Osteoblast (primary cell): ENCODE measurements at regions not wholly inside any gene's neighbourhood (a gene's known extent, or its start where the extent isn't known, plus 50 kb on each side); places are given as distances from the start of the nearest gene placed in this dataset.

ENCODE experiments used
- DNase-seq: peaks from one replicate; pipeline ENCODE4 v3.0.0; 2011; ENCODE audit warnings: low spot score, mixed read lengths; ENCODE audit not compliant: insufficient read length; ENCODE audit errors: missing footprints
- H2AFZ ChIP-seq: 2 replicates; pipeline ENCODE4 v1.6.0; 2011; ENCODE audit warnings: mild to moderate bottlenecking, low read length
- H3K27ac ChIP-seq: 2 replicates; pipeline ENCODE4 v1.5.1; 2011; ENCODE audit warnings: mild to moderate bottlenecking, low read depth, low read length, moderate library complexity
- H3K27me3 ChIP-seq: 2 replicates; pipeline ENCODE4 v1.6.0; 2012; ENCODE audit warnings: mild to moderate bottlenecking, control low read depth, inconsistent platforms, low read length, moderate library complexity; ENCODE audit not compliant: insufficient read depth
- H3K36me3 ChIP-seq: 2 replicates; pipeline ENCODE4 v1.5.1; 2011; ENCODE audit warnings: mild to moderate bottlenecking, low read length, control low read depth, moderate library complexity; ENCODE audit not compliant: insufficient read depth
- H3K4me1 ChIP-seq: 2 replicates; pipeline ENCODE4 v1.5.1; 2011; ENCODE audit warnings: mild to moderate bottlenecking, low read length, control low read depth, moderate library complexity; ENCODE audit not compliant: insufficient read depth
- H3K4me2 ChIP-seq: 2 replicates; pipeline ENCODE4 v1.6.0; 2011; ENCODE audit warnings: mild to moderate bottlenecking, low read length; ENCODE audit not compliant: insufficient read depth
- H3K4me3 ChIP-seq: fragments of 200-600 bp; sonication (generic); 3 replicates; pipeline ENCODE4 v1.5.1; 2012; ENCODE audit warnings: mild to moderate bottlenecking, low read length, inconsistent platforms; ENCODE audit not compliant: insufficient read depth
- H3K79me2 ChIP-seq: 2 replicates; pipeline ENCODE4 v1.6.0; 2012; ENCODE audit warnings: mild to moderate bottlenecking, low read length, control low read depth, inconsistent platforms; ENCODE audit not compliant: insufficient read depth
- H3K9me3 ChIP-seq: 2 replicates; pipeline ENCODE4 v1.5.1; 2011; ENCODE audit warnings: low read depth, low read length, control low read depth
- H4K20me1 ChIP-seq: 2 replicates; pipeline ENCODE4 v1.6.0; 2012; ENCODE audit warnings: mild to moderate bottlenecking, low read length, control low read depth; ENCODE audit not compliant: insufficient read depth
- CTCF ChIP-seq: IDR thresholded peaks from 2 replicates; pipeline ENCODE4 v1.5.1; 2011; ENCODE audit warnings: mild to moderate bottlenecking, low read depth, low read length, moderate library complexity; ENCODE audit errors: extremely low read depth

GRCh38 chr9:134993996-134994720, 76.4 kb upstream of the FCN1 start:
- Histone ChIP-seq H3K4me3 (no peak overlapping the region), H3K79me2 (no peaks in the 10 kb centered on the region), H2AFZ (no peak overlapping the region), H4K20me1 (no peaks in the 10 kb centered on the region), H3K36me3 (no peaks in the 10 kb centered on the region), H3K9me3 (no peaks in the 10 kb centered on the region), H3K4me2 (no peak overlapping the region), H3K27me3 (no peaks in the 10 kb centered on the region), H3K4me1 (no peaks in the 10 kb centered on the region), H3K27ac (no peak overlapping the region)
- peak; percentile 43 for DNase-seq
- no peak for TF ChIP-seq CTCF

- DNase-seq = peak; percentile 68
- H2AFZ ChIP-seq = no peak overlapping the region
- H3K4me2 ChIP-seq = no peak overlapping the region
- H3K4me3 ChIP-seq = no peak overlapping the region
- no peaks in the 10 kb centered on the region for H4K20me1 ChIP-seq
- no peaks in the 10 kb centered on the region for H3K36me3 ChIP-seq
- H3K27ac ChIP-seq = no peak overlapping the region
- H3K4me1 ChIP-seq = no peaks in the 10 kb centered on the region
- no peaks in the 10 kb centered on the region for H3K79me2 ChIP-seq
- H3K27me3 ChIP-seq = no peaks in the 10 kb centered on the region
- TF ChIP-seq CTCF = no peak
- no peaks in the 10 kb centered on the region for H3K9me3 ChIP-seq
Observed at GRCh38 chr9:134994926-134995791, 77.4 kb upstream of the FCN1 start.

GRCh38 chr9:134995792-134996120, 78.0 kb upstream of the FCN1 start:
- no peak for TF ChIP-seq CTCF
- H3K4me1 ChIP-seq = no peaks in the 10 kb centered on the region
- H3K79me2 ChIP-seq = no peaks in the 10 kb centered on the region
- H3K4me3 ChIP-seq = no peak overlapping the region
- no peaks in the 10 kb centered on the region for H3K36me3 ChIP-seq
- H4K20me1 ChIP-seq = no peaks in the 10 kb centered on the region
- peak; percentile 30 for DNase-seq
- H3K9me3 ChIP-seq = no peaks in the 10 kb centered on the region
- H2AFZ ChIP-seq = no peak overlapping the region
- H3K27me3 ChIP-seq = no peaks in the 10 kb centered on the region
- no peak overlapping the region for H3K4me2 ChIP-seq
- no peak overlapping the region for H3K27ac ChIP-seq
